GM23338 (cell line): ENCODE measurements at regions not wholly inside any gene's neighbourhood (a gene's known extent, or its start where the extent isn't known, plus 50 kb on each side); places are given as distances from the start of the nearest gene placed in this dataset.

ENCODE experiments used
- EZH2 ChIP-seq: fragments of 200-600 bp; sonication (generic); IDR thresholded peaks from one replicate; pipeline ENCODE4 v1.8.0; 2017; ENCODE audit warnings: antibody characterized with exemption, mild to moderate bottlenecking, low read depth; ENCODE audit not compliant: unreplicated experiment
- EZH2phosphoT487 ChIP-seq: fragments of 200-600 bp; sonication (generic); IDR thresholded peaks from one replicate; pipeline ENCODE4 v1.8.1; 2018; ENCODE audit warnings: antibody characterized with exemption; ENCODE audit not compliant: unreplicated experiment
- JUNB ChIP-seq: IDR thresholded peaks from one replicate; pipeline ENCODE4 v1.6.1; 2016; ENCODE audit warnings: antibody characterized with exemption; ENCODE audit not compliant: unreplicated experiment
- NANOG ChIP-seq: IDR thresholded peaks from 2 replicates; pipeline ENCODE4 v1.6.1; 2016; ENCODE audit warnings: antibody characterized with exemption, borderline replicate concordance
- POLR2AphosphoS5 ChIP-seq: IDR thresholded peaks from 2 replicates; pipeline ENCODE4 v1.6.1; 2016; ENCODE audit warnings: antibody characterized with exemption, low read depth
- REST ChIP-seq: IDR thresholded peaks from one replicate; pipeline ENCODE4 v1.6.1; 2018; ENCODE audit warnings: antibody characterized with exemption; ENCODE audit not compliant: unreplicated experiment
- STAT1 ChIP-seq: IDR thresholded peaks from one replicate; pipeline ENCODE4 v1.6.1; 2016; ENCODE audit warnings: antibody characterized with exemption; ENCODE audit not compliant: unreplicated experiment
- TF ChIP-seq, protein P1 (sequence below), 2 experiments: fragments of 200-600 bp in 1 of 2; sonication (generic) in 1 of 2; conservative IDR thresholded peaks; 2 replicates each; pipeline versions ENCODE4 v1.5.1 to v1.6.1; 2016 to 2017; ENCODE audit warnings: antibody characterized with exemption in 2 of 2, low read depth in 2 of 2, mild to moderate bottlenecking in 2 of 2, moderate library complexity in 1 of 2

DNA sequence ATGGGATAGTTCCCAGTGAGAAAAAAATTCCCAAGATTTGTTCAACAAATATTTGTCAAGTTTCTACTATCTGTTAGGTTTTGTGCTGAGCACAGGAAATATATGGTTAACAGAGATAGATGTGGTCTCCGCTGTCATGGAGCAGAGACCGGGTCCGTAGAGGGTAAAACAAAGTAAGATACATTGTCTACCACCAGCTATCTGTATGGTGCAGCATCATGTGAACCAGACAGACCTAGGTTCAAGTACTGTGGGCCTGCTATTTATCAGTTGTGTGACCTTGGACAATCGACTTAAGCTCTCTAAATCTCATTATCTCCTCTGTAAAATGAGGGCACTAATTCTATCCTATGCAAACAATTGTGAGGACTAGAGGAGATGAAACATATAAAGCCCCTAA lies 109.8 kb downstream of the DUSP10 start:
- TF ChIP-seq EZH2phosphoT487 (no peak), POLR2AphosphoS5 (no peak), JUNB (no peak), NANOG (no peak), STAT1 (no peak), REST (no peak), EZH2 (no peak)
- TF ChIP-seq, protein P1, sequence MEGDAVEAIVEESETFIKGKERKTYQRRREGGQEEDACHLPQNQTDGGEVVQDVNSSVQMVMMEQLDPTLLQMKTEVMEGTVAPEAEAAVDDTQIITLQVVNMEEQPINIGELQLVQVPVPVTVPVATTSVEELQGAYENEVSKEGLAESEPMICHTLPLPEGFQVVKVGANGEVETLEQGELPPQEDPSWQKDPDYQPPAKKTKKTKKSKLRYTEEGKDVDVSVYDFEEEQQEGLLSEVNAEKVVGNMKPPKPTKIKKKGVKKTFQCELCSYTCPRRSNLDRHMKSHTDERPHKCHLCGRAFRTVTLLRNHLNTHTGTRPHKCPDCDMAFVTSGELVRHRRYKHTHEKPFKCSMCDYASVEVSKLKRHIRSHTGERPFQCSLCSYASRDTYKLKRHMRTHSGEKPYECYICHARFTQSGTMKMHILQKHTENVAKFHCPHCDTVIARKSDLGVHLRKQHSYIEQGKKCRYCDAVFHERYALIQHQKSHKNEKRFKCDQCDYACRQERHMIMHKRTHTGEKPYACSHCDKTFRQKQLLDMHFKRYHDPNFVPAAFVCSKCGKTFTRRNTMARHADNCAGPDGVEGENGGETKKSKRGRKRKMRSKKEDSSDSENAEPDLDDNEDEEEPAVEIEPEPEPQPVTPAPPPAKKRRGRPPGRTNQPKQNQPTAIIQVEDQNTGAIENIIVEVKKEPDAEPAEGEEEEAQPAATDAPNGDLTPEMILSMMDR (conservative IDR thresholded peaks at IDR 0.05; ENCODE audit: low read depth in 2 of 2) = no peak
